ENCODE measurements at regions not wholly inside any gene's neighbourhood (a gene's known extent, or its start where the extent isn't known, plus 50 kb on each side); places are given as distances from the start of the nearest gene placed in this dataset.

DNA sequence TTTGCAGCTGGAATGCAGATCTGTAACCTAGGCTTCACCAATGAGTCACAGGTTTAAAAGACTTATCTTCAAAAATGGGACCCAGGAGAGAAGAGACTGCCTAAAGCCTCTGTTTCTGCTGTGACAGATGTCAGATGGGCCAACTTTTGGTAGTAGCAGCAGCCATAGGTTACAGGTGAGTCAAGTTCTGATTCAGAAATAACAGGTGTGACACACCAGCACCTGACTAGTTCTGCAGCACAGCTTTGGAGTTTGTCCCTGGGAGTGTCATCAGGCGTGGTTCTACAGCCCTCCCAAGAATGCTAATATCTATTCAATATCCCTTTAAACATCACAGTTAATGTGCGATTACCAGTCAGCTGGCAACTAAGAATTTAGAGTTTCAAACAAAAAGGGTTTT is 121.9 kb upstream of the BTN3A2 start:
- TF ChIP-seq, protein P1, sequence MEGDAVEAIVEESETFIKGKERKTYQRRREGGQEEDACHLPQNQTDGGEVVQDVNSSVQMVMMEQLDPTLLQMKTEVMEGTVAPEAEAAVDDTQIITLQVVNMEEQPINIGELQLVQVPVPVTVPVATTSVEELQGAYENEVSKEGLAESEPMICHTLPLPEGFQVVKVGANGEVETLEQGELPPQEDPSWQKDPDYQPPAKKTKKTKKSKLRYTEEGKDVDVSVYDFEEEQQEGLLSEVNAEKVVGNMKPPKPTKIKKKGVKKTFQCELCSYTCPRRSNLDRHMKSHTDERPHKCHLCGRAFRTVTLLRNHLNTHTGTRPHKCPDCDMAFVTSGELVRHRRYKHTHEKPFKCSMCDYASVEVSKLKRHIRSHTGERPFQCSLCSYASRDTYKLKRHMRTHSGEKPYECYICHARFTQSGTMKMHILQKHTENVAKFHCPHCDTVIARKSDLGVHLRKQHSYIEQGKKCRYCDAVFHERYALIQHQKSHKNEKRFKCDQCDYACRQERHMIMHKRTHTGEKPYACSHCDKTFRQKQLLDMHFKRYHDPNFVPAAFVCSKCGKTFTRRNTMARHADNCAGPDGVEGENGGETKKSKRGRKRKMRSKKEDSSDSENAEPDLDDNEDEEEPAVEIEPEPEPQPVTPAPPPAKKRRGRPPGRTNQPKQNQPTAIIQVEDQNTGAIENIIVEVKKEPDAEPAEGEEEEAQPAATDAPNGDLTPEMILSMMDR (conservative IDR thresholded peaks at IDR 0.05; ENCODE audit: low read length), result no peak
- no peak for TF ChIP-seq EZH2phosphoT487 (IDR thresholded peaks at IDR 0.05; ENCODE audit: borderline replicate concordance)
